WTC11 (cell line): ENCODE measurements at regions not wholly inside any gene's neighbourhood (a gene's known extent, or its start where the extent isn't known, plus 50 kb on each side); places are given as distances from the start of the nearest gene placed in this dataset.

ENCODE experiments used
- AFF4 ChIP-seq: sonication (generic); formaldehyde crosslinking; IDR thresholded peaks from 2 replicates; pipeline ENCODE4 v1.8.1; 2023; ENCODE audit warnings: mild to moderate bottlenecking, missing genetic modification reagents, borderline replicate concordance
- ATF1 ChIP-seq: sonication (generic); formaldehyde crosslinking; IDR thresholded peaks from 2 replicates; pipeline ENCODE4 v1.8.1; 2023; ENCODE audit warnings: mild to moderate bottlenecking, moderate library complexity, missing genetic modification reagents
- CREB1 ChIP-seq: sonication (generic); formaldehyde crosslinking; IDR thresholded peaks from 2 replicates; pipeline ENCODE4 v1.8.0; 2023; ENCODE audit warnings: mild to moderate bottlenecking, missing genetic modification reagents
- CTCF ChIP-seq: fragments of 200-600 bp; IDR thresholded peaks from 2 replicates; pipeline ENCODE4 v1.8.0; 2022; ENCODE audit warnings: antibody characterized with exemption
- MAX ChIP-seq: sonication (generic); formaldehyde crosslinking; IDR thresholded peaks from 2 replicates; pipeline ENCODE4 v1.8.0; 2022; ENCODE audit warnings: mild to moderate bottlenecking, missing genetic modification reagents
- NFE2L1 ChIP-seq: sonication (generic); formaldehyde crosslinking; IDR thresholded peaks from 2 replicates; pipeline ENCODE4 v1.8.1; 2023; ENCODE audit warnings: missing genetic modification reagents
- ZNF416 ChIP-seq: fragments of 250-450 bp; sonication (Bioruptor Pico); IDR thresholded peaks from 2 replicates; pipeline ENCODE4 v1.9.0; 2021; ENCODE audit warnings: mild to moderate bottlenecking, inconsistent platforms
- TF ChIP-seq, protein P1 (sequence below): sonication (generic); formaldehyde crosslinking; IDR thresholded peaks from 2 replicates; pipeline ENCODE4 v1.8.0; 2023; ENCODE audit warnings: mild to moderate bottlenecking, missing genetic modification reagents
- TF ChIP-seq, protein P2 (sequence below): sonication (generic); formaldehyde crosslinking; IDR thresholded peaks from 2 replicates; pipeline ENCODE4 v1.8.1; 2022; ENCODE audit warnings: low read depth, missing genetic modification reagents, borderline replicate concordance
- TF ChIP-seq, protein P3 (sequence below): sonication (generic); formaldehyde crosslinking; IDR thresholded peaks from 2 replicates; pipeline ENCODE4 v1.8.1; 2023; ENCODE audit warnings: mild to moderate bottlenecking, missing genetic modification reagents

GRCh38 chr2:172662099-172662498, 73.5 kb upstream of the RAPGEF4 start:
- TF ChIP-seq CTCF (no peak), NFE2L1 (CRISPR knock-in tag) (no peak), CREB1 (no peak), MAX (CRISPR knock-in tag) (no peak), ZNF416 (CRISPR knock-in tag) (no peak), ATF1 (CRISPR knock-in tag) (no peak), AFF4 (CRISPR knock-in tag) (no peak)
- TF ChIP-seq, protein P1, sequence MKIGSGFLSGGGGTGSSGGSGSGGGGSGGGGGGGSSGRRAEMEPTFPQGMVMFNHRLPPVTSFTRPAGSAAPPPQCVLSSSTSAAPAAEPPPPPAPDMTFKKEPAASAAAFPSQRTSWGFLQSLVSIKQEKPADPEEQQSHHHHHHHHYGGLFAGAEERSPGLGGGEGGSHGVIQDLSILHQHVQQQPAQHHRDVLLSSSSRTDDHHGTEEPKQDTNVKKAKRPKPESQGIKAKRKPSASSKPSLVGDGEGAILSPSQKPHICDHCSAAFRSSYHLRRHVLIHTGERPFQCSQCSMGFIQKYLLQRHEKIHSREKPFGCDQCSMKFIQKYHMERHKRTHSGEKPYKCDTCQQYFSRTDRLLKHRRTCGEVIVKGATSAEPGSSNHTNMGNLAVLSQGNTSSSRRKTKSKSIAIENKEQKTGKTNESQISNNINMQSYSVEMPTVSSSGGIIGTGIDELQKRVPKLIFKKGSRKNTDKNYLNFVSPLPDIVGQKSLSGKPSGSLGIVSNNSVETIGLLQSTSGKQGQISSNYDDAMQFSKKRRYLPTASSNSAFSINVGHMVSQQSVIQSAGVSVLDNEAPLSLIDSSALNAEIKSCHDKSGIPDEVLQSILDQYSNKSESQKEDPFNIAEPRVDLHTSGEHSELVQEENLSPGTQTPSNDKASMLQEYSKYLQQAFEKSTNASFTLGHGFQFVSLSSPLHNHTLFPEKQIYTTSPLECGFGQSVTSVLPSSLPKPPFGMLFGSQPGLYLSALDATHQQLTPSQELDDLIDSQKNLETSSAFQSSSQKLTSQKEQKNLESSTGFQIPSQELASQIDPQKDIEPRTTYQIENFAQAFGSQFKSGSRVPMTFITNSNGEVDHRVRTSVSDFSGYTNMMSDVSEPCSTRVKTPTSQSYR (CRISPR knock-in tag), result no peak
- TF ChIP-seq, protein P2, sequence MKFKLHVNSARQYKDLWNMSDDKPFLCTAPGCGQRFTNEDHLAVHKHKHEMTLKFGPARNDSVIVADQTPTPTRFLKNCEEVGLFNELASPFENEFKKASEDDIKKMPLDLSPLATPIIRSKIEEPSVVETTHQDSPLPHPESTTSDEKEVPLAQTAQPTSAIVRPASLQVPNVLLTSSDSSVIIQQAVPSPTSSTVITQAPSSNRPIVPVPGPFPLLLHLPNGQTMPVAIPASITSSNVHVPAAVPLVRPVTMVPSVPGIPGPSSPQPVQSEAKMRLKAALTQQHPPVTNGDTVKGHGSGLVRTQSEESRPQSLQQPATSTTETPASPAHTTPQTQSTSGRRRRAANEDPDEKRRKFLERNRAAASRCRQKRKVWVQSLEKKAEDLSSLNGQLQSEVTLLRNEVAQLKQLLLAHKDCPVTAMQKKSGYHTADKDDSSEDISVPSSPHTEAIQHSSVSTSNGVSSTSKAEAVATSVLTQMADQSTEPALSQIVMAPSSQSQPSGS (CRISPR knock-in tag), result no peak
- TF ChIP-seq, protein P3, sequence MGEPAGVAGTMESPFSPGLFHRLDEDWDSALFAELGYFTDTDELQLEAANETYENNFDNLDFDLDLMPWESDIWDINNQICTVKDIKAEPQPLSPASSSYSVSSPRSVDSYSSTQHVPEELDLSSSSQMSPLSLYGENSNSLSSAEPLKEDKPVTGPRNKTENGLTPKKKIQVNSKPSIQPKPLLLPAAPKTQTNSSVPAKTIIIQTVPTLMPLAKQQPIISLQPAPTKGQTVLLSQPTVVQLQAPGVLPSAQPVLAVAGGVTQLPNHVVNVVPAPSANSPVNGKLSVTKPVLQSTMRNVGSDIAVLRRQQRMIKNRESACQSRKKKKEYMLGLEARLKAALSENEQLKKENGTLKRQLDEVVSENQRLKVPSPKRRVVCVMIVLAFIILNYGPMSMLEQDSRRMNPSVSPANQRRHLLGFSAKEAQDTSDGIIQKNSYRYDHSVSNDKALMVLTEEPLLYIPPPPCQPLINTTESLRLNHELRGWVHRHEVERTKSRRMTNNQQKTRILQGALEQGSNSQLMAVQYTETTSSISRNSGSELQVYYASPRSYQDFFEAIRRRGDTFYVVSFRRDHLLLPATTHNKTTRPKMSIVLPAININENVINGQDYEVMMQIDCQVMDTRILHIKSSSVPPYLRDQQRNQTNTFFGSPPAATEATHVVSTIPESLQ, result no peak
